Tibial nerve (tissue), 4 donors: ENCODE measurements at regions not wholly inside any gene's neighbourhood (a gene's known extent, or its start where the extent isn't known, plus 50 kb on each side); places are given as distances from the start of the nearest gene placed in this dataset.
A peak's percentile ranks its signal among the peaks of the same experiment; 100 is the strongest.

Experiments
- DNase-seq, 2 donors: peaks; one replicate each; pipeline ENCODE4 v3.0.0-alpha.2; 2019; ENCODE audit warnings: low spot score in 2 of 2
- H3K27ac ChIP-seq, 4 donors: fragments of 200-600 bp; sonication (generic) in 3 of 4; one replicate each; pipeline ENCODE4 v1.5.1; 2017 to 2019; ENCODE audit warnings: mild to moderate bottlenecking in 1 of 4
- H3K27me3 ChIP-seq, 2 donors: fragments of 200-600 bp; sonication (generic) in 1 of 2; one replicate each; pipeline versions ENCODE4 v1.5.1 to v1.6.0; 2017 to 2019
- H3K36me3 ChIP-seq, 3 donors: fragments of 200-600 bp; sonication (generic); one replicate each; pipeline ENCODE4 v1.5.1; 2018 to 2019
- H3K4me1 ChIP-seq, 4 donors: fragments of 200-600 bp; sonication (generic) in 3 of 4; one replicate each; pipeline ENCODE4 v1.5.1; 2017 to 2019
- H3K4me3 ChIP-seq, 4 donors: fragments of 200-600 bp; sonication (generic) in 3 of 4; one replicate each; pipeline ENCODE4 v1.5.1; 2017 to 2019; ENCODE audit warnings: mild to moderate bottlenecking in 1 of 4, moderate library complexity in 1 of 4
- H3K9me3 ChIP-seq, 4 donors: fragments of 200-600 bp; sonication (generic) in 3 of 4; one replicate each; pipeline ENCODE4 v1.5.1; 2017 to 2019
- EP300 ChIP-seq, 2 donors: sonication (generic); formaldehyde crosslinking; IDR thresholded peaks; one replicate each; pipeline ENCODE4 v1.6.1; 2017; ENCODE audit warnings: antibody characterized with exemption in 2 of 2, mild to moderate bottlenecking in 1 of 2
- POLR2A ChIP-seq, 2 donors: fragments of 450-650 bp; IDR thresholded peaks; one replicate each; pipeline ENCODE4 v1.6.1; 2017; ENCODE audit warnings: antibody characterized with exemption in 2 of 2, mild to moderate bottlenecking in 2 of 2, moderate library complexity in 2 of 2
- WGBS, 2 donors: methylation state at CpG; one replicate each; pipeline ENCODE4 v1.1.5; 2018; 5-methylcytosine and 5-hydroxymethylcytosine counted together
- TF ChIP-seq, protein P1 (sequence below), 5 experiments: fragments of 200-600 bp in 3 of 5; fragments of 450-650 bp in 2 of 5; sonication (generic) in 3 of 5; IDR thresholded peaks; one replicate each; pipeline ENCODE4 v1.5.1; 2016 to 2019; ENCODE audit warnings: antibody characterized with exemption in 5 of 5, mild to moderate bottlenecking in 3 of 5, moderate library complexity in 2 of 5

DNA sequence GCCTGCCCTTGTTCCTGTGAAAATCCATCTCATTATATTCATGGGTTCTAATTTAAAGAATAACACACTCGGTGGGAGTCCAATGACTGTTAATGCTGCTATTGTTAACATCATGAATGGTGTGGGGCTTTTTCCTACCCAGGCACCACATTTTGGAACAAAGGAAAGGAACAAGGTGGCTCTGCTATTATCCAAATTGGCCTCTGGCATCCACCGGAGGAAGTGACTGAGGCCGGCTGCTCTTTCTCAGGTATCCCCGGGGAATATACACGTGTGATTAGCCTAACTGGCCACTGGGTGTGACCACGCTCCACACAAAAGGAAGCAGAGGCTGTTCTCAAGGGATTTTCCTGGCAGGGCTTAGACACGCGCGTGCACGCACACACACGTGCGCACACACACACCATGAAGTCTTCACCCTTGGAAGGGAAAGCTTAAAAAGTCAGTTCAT is 601.2 kb upstream of the ARID1B start:
- H3K27ac ChIP-seq: peak overlapping the region in 1 of 4 donors; percentile 57
- peaks cover 0 to 5% (median 0%) of the 10 kb centered on the region in 4 donors for H3K9me3 ChIP-seq
- DNase-seq: no peak
- TF ChIP-seq POLR2A (IDR thresholded peaks at IDR 0.05) (no peak), EP300 (IDR thresholded peaks at IDR 0.05) (peak in 1 of 2 donors; percentile 68)
- no peaks in the 10 kb centered on the region for H3K27me3 ChIP-seq
- H3K4me3 ChIP-seq: no peak overlapping the region
- 41 to 49% methylated on average over 12 of the region's 12 CpGs for WGBS, 2 donors
- H3K4me1 ChIP-seq: no peaks in the 10 kb centered on the region
- H3K36me3 ChIP-seq: no peaks in the 10 kb centered on the region

DNA sequence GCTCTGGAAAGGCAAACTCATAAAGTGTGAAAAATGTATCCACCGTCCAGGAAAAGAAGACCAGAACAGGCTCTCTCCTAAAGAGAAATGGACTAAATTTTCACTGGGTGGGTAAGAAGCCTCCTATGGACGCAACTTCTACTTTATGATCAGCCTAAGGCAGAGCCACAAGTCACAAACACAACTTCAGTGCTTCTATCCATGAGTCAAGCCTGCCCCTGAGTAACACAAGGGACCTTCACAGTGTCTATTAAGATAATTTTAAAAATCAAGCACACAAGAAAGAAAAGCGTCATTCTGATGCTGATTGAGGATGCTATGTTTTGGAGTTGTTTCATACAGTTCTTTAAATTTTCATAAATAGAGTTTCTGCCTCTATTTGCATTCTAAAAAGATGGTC is 601.7 kb upstream of the ARID1B start:
- H3K36me3 ChIP-seq: no peaks in the 10 kb centered on the region
- no peaks in the 10 kb centered on the region for H3K9me3 ChIP-seq
- peak overlapping the region in 1 of 4 donors; percentile 3 for H3K4me3 ChIP-seq
- TF ChIP-seq POLR2A (IDR thresholded peaks at IDR 0.05): no peak
- no peak for TF ChIP-seq EP300 (IDR thresholded peaks at IDR 0.05)
- TF ChIP-seq, protein P1, sequence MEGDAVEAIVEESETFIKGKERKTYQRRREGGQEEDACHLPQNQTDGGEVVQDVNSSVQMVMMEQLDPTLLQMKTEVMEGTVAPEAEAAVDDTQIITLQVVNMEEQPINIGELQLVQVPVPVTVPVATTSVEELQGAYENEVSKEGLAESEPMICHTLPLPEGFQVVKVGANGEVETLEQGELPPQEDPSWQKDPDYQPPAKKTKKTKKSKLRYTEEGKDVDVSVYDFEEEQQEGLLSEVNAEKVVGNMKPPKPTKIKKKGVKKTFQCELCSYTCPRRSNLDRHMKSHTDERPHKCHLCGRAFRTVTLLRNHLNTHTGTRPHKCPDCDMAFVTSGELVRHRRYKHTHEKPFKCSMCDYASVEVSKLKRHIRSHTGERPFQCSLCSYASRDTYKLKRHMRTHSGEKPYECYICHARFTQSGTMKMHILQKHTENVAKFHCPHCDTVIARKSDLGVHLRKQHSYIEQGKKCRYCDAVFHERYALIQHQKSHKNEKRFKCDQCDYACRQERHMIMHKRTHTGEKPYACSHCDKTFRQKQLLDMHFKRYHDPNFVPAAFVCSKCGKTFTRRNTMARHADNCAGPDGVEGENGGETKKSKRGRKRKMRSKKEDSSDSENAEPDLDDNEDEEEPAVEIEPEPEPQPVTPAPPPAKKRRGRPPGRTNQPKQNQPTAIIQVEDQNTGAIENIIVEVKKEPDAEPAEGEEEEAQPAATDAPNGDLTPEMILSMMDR (IDR thresholded peaks at IDR 0.05): no peak
- H3K27me3 ChIP-seq: no peaks in the 10 kb centered on the region
- 47 to 71% methylated on average over 2 to 3 of the region's 3 CpGs for WGBS, 2 donors
- peak overlapping the region in 1 of 4 donors; percentile 57 for H3K27ac ChIP-seq
- H3K4me1 ChIP-seq: no peaks in the 10 kb centered on the region
- DNase-seq: no peak

DNA sequence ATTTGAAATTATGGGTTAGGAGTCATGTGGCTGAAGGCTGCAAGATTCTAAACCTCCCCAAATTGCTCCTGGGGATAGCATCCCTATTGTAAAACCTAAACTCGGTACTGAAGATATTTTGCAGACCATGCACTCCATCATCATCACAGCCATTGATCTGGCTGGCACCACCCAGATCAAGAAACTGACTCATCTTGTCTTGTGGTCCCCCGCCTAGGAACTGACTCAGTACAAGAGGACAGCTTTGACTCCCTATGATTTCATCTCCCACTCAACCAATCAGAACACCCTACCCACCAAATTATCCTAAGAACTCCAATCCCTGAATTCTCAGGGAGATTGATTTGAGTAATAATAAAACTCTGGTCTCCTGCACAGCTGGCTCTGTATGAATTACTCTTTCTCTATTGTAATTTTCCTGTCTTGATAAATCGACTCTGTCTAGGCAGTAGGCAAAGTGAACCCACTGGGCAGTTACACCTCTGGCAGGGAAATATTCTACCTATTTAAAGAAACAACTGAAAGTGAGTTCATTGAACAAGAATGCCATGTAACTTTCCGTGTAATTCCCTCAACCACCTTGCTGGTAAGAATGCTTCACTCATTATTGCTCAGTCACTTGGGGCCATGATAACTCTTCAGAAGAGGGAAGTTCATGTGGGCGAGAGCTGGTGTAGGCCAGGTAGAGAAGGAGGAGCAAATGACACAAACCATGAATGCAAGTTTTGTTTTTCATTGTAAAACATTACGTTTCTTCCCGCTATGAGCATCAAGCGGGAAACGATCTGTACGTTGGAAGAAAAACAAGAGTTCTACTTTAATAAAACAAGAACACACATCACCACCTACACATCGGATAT is 602.9 kb upstream of the ARID1B start:
- no peaks in the 10 kb centered on the region for H3K27me3 ChIP-seq
- no peaks in the 10 kb centered on the region for H3K36me3 ChIP-seq
- TF ChIP-seq, protein P1 (IDR thresholded peaks at IDR 0.05): no peak
- no peak for TF ChIP-seq POLR2A (IDR thresholded peaks at IDR 0.05)
- TF ChIP-seq EP300 (IDR thresholded peaks at IDR 0.05): no peak
- H3K4me1 ChIP-seq: peaks cover 0 to 6% (median 0%) of the 10 kb centered on the region in 4 donors
- H3K27ac ChIP-seq: peak overlapping the region in 2 of 4 donors; percentile 28 to 57
- H3K9me3 ChIP-seq: no peaks in the 10 kb centered on the region
- peak overlapping the region in 1 of 4 donors; percentile 3 for H3K4me3 ChIP-seq
- 79 to 84% methylated on average over 11 of the region's 11 CpGs for WGBS, 2 donors
- no peak for DNase-seq

DNA sequence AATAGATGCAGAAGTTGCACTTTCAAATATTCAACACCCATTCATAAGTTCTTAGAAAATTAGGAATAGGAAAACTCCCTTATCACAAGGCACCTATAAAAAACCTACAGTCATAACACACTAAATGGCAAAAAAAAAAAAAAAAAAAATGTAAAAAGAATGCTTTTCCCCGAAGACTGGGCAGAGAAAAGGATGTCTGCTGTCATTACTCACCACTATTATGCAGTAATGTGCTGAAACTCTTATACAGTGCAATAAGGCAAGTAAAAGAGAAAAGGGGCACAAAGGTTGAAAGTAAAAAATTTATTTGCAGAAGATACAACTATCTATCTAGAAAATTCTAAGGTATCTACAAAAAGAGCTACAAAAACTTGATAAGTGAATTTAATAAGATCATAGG is 607.8 kb upstream of the ARID1B start:
- no peaks in the 10 kb centered on the region for H3K9me3 ChIP-seq
- peaks cover 0 to 38% (median 4%) of the 10 kb centered on the region in 4 donors for H3K4me1 ChIP-seq
- DNase-seq: no peak
- no peak overlapping the region for H3K4me3 ChIP-seq
- H3K27ac ChIP-seq: peak overlapping the region in 1 of 4 donors; percentile 15
- WGBS, 2 donors: 49 to 68% methylated on average over 1 of the region's 1 CpG
- no peaks in the 10 kb centered on the region for H3K27me3 ChIP-seq
- TF ChIP-seq EP300 (IDR thresholded peaks at IDR 0.05): no peak
- no peaks in the 10 kb centered on the region for H3K36me3 ChIP-seq

DNA sequence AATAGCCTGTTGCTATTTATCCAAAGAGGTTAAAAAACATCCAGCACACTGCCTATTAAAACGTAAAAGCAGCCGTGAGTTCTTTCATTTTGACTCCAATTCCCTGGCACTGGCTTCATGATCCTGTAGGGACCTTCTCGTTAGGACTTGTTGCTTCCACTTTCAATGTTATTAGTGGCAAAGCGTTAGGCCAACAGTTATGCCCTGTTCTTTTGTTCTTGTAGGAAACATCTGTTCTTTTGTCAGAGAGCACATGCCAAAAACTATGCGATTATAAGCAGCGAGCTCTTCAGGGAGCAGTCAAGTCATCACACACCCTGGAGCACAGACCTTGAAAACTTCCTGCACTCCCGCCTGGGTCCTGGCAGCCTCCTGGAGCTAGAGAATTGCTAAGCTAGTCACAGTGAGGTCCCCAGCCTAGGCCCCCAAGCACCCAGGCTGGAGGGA is 609.5 kb upstream of the ARID1B start:
- WGBS, 2 donors: 10 to 17% methylated on average over 7 of the region's 7 CpGs
- peak overlapping the region in 3 of 4 donors; percentile 62 to 83 (median 82) for H3K27ac ChIP-seq
- TF ChIP-seq, protein P1 (IDR thresholded peaks at IDR 0.05): no peak
- TF ChIP-seq EP300 (IDR thresholded peaks at IDR 0.05): peak in 1 of 2 donors; percentile 66

More for the DNA sequence above, 609.5 kb upstream of the ARID1B start:
- Histone ChIP-seq H3K27me3 (no peaks in the 10 kb centered on the region), H3K36me3 (no peaks in the 10 kb centered on the region), H3K4me3 (peak overlapping the region in 2 of 4 donors; percentile 16 to 37), H3K4me1 (peaks cover 0 to 38% (median 4%) of the 10 kb centered on the region in 4 donors), H3K9me3 (no peaks in the 10 kb centered on the region)
- peak in 1 of 2 donors; percentile 25 for DNase-seq
